CD4-positive, alpha-beta T cell treated with Interleukin-21 for 1 hour (primary cell): ENCODE measurements at regions not wholly inside any gene's neighbourhood (a gene's known extent, or its start where the extent isn't known, plus 50 kb on each side); places are given as distances from the start of the nearest gene placed in this dataset.

Source experiments
- DNase-seq: peaks from one replicate; pipeline ENCODE4 v3.0.0-alpha.2; 2020

- no peak for DNase-seq
Observed at GRCh38 chr5:97606531-97606930, 423.5 kb upstream of the RIOK2 start.

GRCh38 chr5:97608501-97608900 is 425.5 kb upstream of the RIOK2 start:
- no peak for DNase-seq

- no peak for DNase-seq
Observed at GRCh38 chr5:97618721-97619120, 435.7 kb upstream of the RIOK2 start.

GRCh38 chr5:97623441-97623840 is 440.4 kb upstream of the RIOK2 start:
- DNase-seq, result no peak

GRCh38 chr5:97624886-97625285 is 441.8 kb upstream of the RIOK2 start:
- DNase-seq, result no peak

GRCh38 chr5:97627272-97627671 is 444.2 kb upstream of the RIOK2 start:
- DNase-seq, result no peak

GRCh38 chr5:97628031-97628430 is 445.0 kb upstream of the RIOK2 start:
- DNase-seq, result no peak

GRCh38 chr5:97628807-97629206 is 445.8 kb upstream of the RIOK2 start:
- no peak for DNase-seq

- DNase-seq, result no peak
Observed at GRCh38 chr5:97629276-97629675, 446.2 kb upstream of the RIOK2 start.

GRCh38 chr5:97635553-97635952 is 452.5 kb upstream of the RIOK2 start:
- DNase-seq, result no peak

GRCh38 chr5:97636766-97637165 is 453.7 kb upstream of the RIOK2 start:
- DNase-seq, result no peak

- no peak for DNase-seq
Observed at GRCh38 chr5:97641081-97641480, 458.0 kb upstream of the RIOK2 start.

- no peak for DNase-seq
Observed at GRCh38 chr5:97644206-97644605, 461.2 kb upstream of the RIOK2 start.

GRCh38 chr5:97644896-97645295 is 461.8 kb upstream of the RIOK2 start:
- no peak for DNase-seq

- DNase-seq, result no peak
Observed at GRCh38 chr5:97657239-97657638, 474.2 kb upstream of the RIOK2 start.

- no peak for DNase-seq
Observed at GRCh38 chr5:97658116-97658900, 475.3 kb upstream of the RIOK2 start.

- no peak for DNase-seq
Observed at GRCh38 chr5:97666783-97667182, 483.7 kb upstream of the RIOK2 start.

- no peak for DNase-seq
Observed at GRCh38 chr5:97670447-97670846, 487.4 kb upstream of the RIOK2 start.

GRCh38 chr5:97676608-97677007 is 493.6 kb upstream of the RIOK2 start:
- no peak for DNase-seq

- DNase-seq, result no peak
Observed at GRCh38 chr5:97694091-97694490, 511.0 kb upstream of the RIOK2 start.

GRCh38 chr5:97714424-97714823 is 531.4 kb upstream of the RIOK2 start:
- no peak for DNase-seq

- no peak for DNase-seq
Observed at GRCh38 chr5:97726106-97726505, 543.1 kb upstream of the RIOK2 start.

- no peak for DNase-seq
Observed at GRCh38 chr5:97728920-97729319, 545.9 kb upstream of the RIOK2 start.

GRCh38 chr5:97729938-97730337 is 546.9 kb upstream of the RIOK2 start:
- no peak for DNase-seq

- no peak for DNase-seq
Observed at GRCh38 chr5:97735209-97735608, 552.2 kb upstream of the RIOK2 start.
